ENCODE measurements at regions not wholly inside any gene's neighbourhood (a gene's known extent, or its start where the extent isn't known, plus 50 kb on each side); places are given as distances from the start of the nearest gene placed in this dataset.

- TF ChIP-seq ZNF274 (IDR thresholded peaks at IDR 0.05; ENCODE audit: low read length) (no peak), ZNF274 (tag by site-specific recombination; IDR thresholded peaks at IDR 0.05; ENCODE audit: borderline replicate concordance) (no peak), CTCF (tag by site-specific recombination; IDR thresholded peaks at IDR 0.05) (no peak)
Measured at GRCh38 chr12:77256956-77257355, 191.6 kb upstream of the E2F7 start.

Measured in HEK293 (cell line).